ENCODE measurements at regions not wholly inside any gene's neighbourhood (a gene's known extent, or its start where the extent isn't known, plus 50 kb on each side); places are given as distances from the start of the nearest gene placed in this dataset.
"Not testable (repeated sequence)": the region's sequence is repeated elsewhere in the genome, so short reads cannot be mapped to it uniquely, and the experiment has no call there.

DNA sequence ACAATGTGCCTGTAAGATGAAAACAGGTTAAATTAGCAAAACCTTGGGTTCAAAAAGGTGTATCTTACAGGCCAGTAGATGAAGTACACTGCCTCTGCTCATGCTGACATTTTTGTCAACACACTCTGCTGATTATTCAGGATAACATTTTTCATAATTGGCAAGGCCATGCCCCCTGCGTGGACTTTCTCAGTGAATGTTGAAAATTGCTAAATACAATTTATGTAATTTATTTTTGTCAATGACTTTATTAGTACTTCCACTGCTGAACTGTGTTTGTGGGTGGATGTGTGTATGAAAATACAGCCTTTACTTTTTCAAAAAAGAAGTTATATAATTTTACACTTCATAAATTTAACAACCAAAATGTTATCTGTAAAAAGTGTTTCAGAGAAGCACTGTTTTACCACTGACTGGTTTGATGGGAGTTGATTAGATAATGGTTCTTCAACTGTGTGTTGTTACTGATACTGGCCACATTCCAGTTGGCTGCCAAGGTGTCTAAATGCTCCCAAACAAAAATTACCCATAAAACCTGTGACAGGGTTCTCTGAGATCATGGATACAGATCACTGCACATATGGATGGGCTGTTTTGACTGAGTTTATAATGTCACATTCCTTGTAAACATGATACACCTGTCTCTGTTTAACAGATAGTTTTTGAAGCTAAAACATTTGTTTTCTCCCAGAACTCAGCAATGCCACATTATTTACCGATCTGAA lies 151.9 kb upstream of the SLC7A11 start:
- DNase-seq (ENCODE audit: low read depth): no peak

GRCh38 chr4:138392751-138393308 lies 150.7 kb upstream of the SLC7A11 start:
- no peak for DNase-seq (ENCODE audit: low read depth)

- no peak for DNase-seq (ENCODE audit: low read depth)
These were observed 148.0 kb upstream of the SLC7A11 start for GRCh38 chr4:138389976-138390685.

GRCh38 chr4:138374947-138375346 lies 132.8 kb upstream of the SLC7A11 start:
- DNase-seq (ENCODE audit: low read depth): no peak

GRCh38 chr4:138367942-138368341 lies 125.8 kb upstream of the SLC7A11 start:
- no peak for DNase-seq (ENCODE audit: low read depth)

GRCh38 chr4:138352446-138352845 lies 110.3 kb upstream of the SLC7A11 start:
- DNase-seq (ENCODE audit: low read depth): not testable (repeated sequence)

GRCh38 chr4:138348055-138348454 lies 105.9 kb upstream of the SLC7A11 start:
- DNase-seq (ENCODE audit: low read depth): no peak

DNA sequence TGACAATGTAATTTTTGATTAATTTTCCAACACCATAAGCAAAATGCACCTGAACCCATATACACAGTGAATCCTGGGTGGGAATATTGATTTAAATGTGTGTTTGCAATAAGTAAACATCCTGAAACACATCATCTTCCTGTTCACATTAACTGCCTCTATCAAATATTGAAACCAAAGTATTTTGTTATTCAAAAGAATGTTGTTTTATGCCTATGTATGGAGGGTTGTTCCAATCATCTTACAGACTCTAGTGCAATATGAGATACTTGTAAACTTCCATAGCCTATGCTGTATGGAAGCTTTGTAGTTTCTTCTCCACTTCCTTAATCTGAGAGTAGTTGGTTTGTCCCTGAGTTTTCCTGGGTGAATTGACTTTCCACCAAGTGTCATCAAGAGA lies 105.4 kb upstream of the SLC7A11 start:
- no peak for DNase-seq (ENCODE audit: low read depth)

DNA sequence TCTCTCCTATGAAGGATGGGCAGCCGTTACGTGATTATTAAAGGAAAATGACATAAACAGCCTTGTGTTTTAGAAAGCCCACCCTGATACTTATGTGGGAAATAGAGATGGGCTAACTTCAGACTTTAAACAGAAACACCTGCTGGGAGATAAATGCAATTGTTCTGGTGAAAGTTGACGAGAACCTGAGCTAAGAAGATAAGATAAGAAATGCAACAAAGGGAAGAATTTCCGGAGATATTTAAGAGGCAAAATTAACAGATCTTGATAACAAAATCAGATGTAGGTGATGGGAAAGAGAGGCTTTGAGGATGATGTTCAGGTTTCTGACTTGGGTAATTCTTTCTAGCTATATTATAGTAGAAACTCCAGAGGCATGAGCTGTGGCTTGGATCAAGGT lies 102.7 kb upstream of the SLC7A11 start:
- no peak for DNase-seq (ENCODE audit: low read depth)

DNA sequence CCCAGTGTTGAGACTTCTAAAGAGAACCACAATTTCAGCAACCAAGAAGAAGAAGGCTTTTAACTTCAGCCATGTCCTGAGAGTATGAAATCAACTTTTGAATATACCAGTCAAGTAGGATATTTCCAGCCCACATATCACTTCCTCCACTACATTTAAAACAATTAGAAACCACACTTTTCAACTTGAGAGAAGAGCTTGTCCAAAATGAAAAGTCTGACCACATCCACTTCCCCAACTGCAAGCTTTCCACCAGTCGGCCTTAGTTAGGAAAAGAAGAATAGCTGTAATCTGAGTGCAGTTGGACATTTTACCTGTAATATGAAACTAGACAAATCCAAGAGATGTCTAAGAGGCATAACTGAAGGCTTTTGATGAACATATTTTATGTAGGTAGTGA lies 101.9 kb upstream of the SLC7A11 start:
- no peak for DNase-seq (ENCODE audit: low read depth)

GRCh38 chr4:138341739-138342415 lies 99.7 kb upstream of the SLC7A11 start:
- DNase-seq (ENCODE audit: low read depth): no peak

DNA sequence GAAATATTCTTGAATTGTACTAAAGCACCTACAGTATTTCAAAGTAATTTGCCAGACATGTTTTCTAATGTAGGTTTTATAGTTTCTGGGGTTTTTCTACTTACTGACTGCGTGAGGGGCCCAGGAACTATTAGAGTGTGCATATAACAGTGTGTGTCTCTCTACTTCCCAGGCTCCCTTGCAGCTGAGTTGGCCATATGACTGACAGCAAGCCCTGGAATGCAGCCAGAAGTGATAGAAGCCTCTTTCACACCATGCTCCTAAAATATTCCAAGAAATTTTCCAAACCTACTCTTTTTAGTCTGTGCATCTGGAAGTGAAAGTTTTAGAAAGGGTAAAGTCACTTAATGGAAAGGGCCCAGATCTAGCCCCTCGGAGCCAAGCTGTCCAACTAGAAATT lies 96.7 kb upstream of the SLC7A11 start:
- DNase-seq (ENCODE audit: low read depth): no peak

DNA sequence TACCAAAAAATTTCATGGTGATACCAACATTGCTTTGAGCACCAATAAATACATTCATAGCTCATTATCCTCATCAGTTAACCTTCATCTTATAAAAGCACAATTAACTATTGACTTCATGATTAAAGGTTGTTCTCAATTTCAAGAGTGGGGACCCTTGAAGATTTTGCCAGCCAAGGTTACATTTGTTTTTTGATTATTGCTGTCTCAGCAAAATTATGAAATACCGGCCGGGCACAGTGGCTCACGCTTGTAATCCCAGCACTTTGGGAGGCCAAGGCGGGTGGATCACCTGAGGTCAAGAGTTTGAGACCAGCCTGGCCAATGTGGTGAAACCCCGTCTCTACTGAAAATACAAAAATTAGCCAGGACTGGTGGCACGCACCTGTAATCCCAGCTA lies 96.1 kb upstream of the SLC7A11 start:
- not testable (repeated sequence) for DNase-seq (ENCODE audit: low read depth)

GRCh38 chr4:138334346-138335016 lies 92.3 kb upstream of the SLC7A11 start:
- DNase-seq (ENCODE audit: low read depth): no peak

- DNase-seq (ENCODE audit: low read depth): not testable (repeated sequence)
These were observed 90.3 kb upstream of the SLC7A11 start for GRCh38 chr4:138332415-138332814.

DNA sequence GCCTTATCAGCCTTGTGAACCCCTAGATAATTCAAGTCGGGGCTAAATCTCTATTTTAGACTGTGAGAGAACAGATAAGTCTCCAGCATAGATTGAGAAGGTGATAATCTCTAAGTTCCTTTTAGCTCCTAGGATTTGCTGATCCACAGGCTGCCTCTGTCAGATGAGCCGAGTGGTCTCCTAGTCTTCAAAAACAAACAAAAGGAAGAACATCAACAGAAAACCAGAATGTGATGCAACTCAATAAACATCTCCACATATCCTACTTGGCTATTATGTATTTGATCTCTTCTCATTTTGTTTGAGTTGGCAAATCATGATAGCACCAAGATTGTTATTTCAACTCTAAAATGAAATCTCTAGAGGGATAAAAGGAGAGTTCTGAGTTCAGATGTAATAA lies 88.4 kb upstream of the SLC7A11 start:
- no peak for DNase-seq (ENCODE audit: low read depth)

DNA sequence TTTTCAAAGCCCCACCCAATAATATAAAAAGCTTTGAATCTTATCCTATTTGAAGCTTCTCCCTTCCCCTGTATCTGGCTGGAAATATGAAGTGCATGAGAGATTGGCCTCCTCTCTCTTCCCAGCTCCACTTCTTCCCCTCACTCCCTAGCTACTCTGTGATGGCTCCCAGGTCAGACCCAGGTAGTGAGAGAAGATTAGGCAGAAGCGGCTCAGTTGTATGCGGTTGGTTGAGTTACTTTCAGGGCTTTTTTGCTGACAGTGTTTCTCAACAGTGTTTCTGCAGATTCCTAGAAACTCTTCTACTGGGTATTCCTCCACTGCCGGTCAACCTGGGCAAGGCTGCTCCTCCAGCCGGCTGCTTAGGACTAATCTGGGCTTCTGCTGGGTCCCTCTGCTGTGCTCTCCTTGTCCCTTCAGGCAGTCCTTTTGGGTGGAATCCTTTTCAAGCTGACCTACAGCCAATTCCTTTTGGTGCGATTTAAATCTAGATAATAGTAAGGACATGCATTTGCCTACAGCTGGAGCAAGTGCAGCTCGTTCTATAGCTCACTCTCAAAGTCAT lies 87.4 kb upstream of the SLC7A11 start:
- no peak for DNase-seq (ENCODE audit: low read depth)

GRCh38 chr4:138327338-138327737 lies 85.2 kb upstream of the SLC7A11 start:
- no peak for DNase-seq (ENCODE audit: low read depth)

DNA sequence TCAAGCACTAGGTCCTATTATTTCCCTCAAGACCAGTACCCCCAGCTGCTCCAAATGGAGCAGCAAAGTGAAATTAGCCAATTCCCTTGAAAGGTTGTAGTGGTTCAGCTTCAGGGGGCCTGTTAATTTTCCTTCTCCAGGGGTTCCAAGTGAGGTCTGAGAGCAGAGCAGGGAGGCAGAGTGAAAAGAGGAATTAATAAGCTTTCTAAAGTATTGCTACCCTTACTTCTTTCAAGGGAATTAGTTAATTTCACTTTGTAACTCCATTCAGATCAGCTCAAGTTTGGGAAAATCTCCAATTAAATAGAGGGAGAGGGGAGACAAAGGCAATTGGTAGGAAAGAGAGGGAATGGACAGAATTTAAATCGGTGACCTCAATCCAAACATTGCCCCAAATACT lies 78.7 kb upstream of the SLC7A11 start:
- DNase-seq (ENCODE audit: low read depth): no peak

DNA sequence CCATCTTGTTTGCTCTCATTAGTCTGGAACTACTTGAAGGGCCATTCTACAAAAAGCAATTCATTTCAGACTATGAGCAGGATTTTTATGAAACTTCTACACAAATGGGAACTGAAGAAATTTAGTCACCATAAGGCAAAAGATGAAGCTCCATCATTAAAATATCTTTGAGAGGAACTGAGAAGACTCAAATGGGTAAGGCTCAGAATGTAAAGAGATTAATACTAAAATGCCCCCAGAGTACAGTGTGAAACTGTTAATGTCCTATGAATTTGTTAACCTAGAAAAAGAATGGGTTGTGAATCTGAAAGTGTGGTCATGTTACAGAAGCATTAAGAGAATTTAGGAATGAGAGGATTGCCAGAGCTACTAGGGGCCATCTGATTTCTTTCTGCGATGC lies 77.9 kb upstream of the SLC7A11 start:
- no peak for DNase-seq (ENCODE audit: low read depth)

GRCh38 chr4:138317175-138317748 lies 75.1 kb upstream of the SLC7A11 start:
- DNase-seq (ENCODE audit: low read depth): no peak

GRCh38 chr4:138312536-138312911 lies 70.4 kb upstream of the SLC7A11 start:
- DNase-seq (ENCODE audit: low read depth): no peak

Measured in activated T-helper 1 cell treated with Interleukin-2 at 50 U/mL for 16 hours (primary cell).